Stimulated activated CD8-positive, alpha-beta memory T cell treated with anti-CD3 and anti-CD28 coated beads, Interleukin-4, amount 100 ng/mL, for 48 hours (primary cell): ENCODE measurements at regions not wholly inside any gene's neighbourhood (a gene's known extent, or its start where the extent isn't known, plus 50 kb on each side); places are given as distances from the start of the nearest gene placed in this dataset.

Experiments
- DNase-seq: peaks from one replicate; pipeline ENCODE4 v3.0.0-alpha.2; 2020

DNA sequence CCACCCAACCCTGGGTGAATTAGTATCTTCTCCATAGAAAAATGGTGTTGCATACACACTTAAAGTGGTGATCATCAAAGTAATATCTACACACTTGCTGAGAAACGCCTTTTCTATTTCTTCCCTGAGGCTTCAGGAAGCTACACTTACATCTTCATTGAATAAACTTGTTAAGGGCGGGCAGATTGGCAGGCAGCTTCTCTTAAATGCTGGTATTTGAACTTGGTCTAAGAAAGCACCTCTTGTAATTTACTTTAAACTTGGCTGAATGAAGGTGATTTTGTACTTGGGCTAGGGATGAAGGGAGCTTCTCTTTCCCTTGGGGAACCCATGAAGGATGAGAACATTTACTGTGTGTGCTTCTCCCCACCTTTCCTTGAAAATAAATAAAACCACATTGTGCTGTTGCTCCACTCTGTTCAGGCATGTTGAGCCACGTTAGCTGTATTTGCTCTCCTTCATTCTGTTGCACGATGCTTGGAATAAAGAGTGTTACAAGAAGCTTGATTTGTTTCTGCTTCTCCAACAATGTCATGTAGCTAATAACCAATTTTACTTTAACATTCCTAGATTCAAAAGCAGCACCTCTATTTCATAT, 430.1 kb downstream of the ANKRD50 start:
- no peak for DNase-seq

GRCh38 chr4:124288706-124289486, 423.6 kb downstream of the ANKRD50 start:
- DNase-seq: no peak

- no peak for DNase-seq
These were observed 421.9 kb downstream of the ANKRD50 start for GRCh38 chr4:124290678-124291077.

DNA sequence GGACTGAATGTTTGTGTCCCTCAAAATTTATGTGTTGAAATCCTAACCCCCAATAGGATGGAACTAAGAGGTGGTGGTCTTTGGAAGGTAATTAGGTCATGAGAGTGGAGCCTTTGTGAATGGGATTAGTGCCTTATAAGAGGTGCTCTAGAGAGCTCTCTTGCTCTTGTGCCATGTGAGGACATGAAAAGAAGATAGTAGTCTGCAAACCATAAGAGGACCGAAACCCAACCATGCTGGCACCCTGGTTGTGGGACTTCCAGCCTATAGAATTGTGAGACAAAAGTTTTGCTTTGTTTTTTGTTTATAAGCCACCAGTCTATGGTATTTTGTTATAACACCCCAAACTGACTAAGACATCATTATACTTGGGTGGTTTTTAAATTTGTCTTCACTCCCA, 417.1 kb downstream of the ANKRD50 start:
- no peak for DNase-seq

DNA sequence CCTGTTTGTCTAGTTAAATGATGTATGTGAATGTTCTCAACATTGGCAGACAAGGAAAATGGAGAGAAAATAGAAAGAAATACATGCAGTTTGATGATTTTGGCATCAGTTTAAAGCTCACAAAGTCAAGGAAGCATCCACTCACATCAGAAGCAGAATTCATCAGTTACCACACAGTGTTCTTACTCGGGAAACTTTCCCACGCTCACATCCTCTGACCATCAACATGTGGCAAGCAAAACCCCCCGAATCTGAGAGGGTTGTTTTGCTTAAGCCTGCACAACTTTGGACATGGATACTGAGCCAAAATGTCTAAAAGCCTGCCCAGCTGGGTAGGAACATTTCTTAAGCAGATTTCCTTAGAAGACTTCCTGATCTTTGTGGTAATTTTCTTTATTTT, 407.6 kb downstream of the ANKRD50 start:
- no peak for DNase-seq

DNA sequence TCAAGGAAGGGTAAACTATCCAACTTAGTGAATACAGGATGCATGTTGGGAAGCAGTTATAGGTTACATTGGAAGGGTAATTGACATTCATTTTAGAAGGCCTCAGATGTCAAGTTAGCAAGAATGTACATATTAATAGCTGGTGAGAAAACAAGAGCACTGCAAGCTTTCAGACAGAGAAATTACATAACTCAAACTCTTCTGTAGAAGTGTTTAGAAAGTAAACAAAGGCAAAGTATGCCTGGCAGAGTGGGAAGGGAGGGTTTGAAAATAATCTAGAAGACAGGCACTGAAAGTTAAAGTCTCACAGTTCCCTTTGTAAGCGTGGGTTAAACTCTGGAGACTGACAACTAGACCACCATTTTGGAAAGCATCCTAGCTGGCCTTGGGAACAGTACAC, 406.2 kb downstream of the ANKRD50 start:
- no peak for DNase-seq

- no peak for DNase-seq
These were observed 405.4 kb downstream of the ANKRD50 start for GRCh38 chr4:124307143-124307542.

GRCh38 chr4:124318292-124318691, 394.2 kb downstream of the ANKRD50 start:
- DNase-seq: no peak

DNA sequence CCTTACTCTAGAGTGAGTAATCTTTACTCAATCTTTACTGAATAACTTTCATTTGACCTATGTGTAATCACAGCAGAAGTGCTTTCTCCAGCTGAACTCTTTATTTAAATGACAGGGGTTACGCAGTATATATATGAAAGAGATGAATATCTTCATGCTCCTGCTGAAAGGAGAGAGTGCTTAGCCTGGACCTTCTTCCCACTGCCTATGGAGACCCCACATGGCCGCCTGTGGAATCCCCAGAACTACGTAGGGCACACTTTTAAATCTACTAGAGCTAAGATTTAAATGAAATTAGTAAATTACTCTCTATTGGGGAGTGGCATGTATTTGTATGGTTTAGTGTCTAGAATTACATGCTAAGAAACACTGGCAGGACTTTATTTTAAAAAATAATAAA, 391.2 kb downstream of the ANKRD50 start:
- DNase-seq: no peak

- DNase-seq: no peak
These were observed 390.1 kb downstream of the ANKRD50 start for GRCh38 chr4:124322234-124323065.

DNA sequence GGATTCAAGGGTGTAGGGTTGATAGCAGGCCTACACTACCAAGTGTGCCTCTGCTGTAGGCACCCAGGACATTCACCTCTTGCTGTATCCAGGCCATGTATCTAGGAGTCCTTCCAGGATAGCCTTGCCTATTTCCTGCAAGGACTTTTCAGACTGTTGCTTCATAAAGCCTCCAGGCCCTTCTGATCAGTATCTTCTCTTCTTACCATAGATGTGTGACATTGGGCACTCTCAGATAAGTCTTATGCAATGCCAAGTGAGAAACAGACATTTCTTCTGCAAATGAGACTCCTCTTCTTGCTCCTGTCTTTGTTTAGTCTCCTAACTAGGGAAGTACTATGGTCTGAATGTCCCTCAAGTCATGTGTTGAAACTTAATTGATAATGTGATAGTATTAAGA, 386.8 kb downstream of the ANKRD50 start:
- DNase-seq: no peak

GRCh38 chr4:124329134-124329533, 383.4 kb downstream of the ANKRD50 start:
- DNase-seq: no peak

- no peak for DNase-seq
These were observed 382.5 kb downstream of the ANKRD50 start for GRCh38 chr4:124330045-124330444.

DNA sequence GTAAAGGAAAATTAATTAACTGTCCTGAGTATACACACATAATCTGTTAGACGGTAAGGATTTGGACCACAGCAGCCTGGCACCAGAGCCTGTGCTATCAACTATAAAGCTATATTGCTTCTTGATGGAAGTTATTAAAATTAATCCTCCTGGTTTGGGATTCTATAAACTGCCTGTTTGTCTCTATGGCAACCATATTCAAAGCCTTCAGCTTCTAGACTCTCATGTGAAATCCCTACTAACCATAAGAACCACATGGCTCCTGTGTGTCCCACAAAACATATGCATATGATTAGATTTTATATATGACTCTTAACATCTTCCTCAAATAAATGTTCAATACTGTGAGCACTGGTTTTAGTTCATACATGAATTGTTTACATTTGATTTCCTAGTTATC, 380.8 kb downstream of the ANKRD50 start:
- DNase-seq: no peak

DNA sequence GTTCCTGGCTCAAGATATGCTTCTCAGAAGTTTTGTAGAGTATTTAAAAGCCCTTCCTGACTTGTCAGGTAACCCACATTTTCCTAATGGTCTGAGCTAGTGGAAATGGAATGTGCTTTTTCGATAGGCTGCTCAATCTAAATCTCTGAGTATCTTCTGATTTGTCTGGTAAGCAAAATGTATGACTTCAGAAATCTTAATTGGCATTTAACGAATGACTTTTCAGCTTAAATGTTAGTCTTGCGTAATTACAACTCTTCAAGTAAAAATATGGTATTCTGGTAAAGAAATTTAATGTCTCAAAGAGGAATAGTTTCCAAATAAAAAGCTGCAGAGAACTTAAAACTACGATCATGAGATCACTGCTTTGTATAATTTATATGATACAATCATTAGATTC, 379.1 kb downstream of the ANKRD50 start:
- no peak for DNase-seq

- DNase-seq: no peak
These were observed 378.4 kb downstream of the ANKRD50 start for GRCh38 chr4:124334119-124334518.

GRCh38 chr4:124337874-124338273, 374.7 kb downstream of the ANKRD50 start:
- DNase-seq: no peak

DNA sequence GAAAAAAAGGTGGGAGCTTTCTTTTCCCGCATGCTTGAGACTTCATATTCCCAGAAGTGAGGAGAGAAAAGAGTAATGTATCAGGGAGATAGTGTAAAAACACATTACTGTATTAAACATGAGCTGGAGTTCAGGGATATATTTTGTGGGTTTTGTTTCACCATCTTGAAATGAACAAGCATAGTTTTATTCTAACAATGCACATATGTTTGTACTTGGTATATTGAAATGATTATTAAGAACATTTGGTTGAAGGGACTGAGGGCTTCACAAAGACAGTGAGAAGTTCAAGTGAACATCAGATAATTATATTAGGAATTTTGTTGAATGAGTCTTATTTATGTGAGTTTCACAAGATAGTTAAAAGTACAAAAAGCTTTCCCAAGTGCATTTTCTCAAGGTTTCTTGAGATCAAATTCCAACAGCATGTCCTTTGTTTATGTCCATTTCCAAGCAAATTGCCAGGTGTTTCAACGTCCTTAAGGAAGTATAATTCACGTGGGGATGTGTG, 368.8 kb downstream of the ANKRD50 start:
- no peak for DNase-seq

DNA sequence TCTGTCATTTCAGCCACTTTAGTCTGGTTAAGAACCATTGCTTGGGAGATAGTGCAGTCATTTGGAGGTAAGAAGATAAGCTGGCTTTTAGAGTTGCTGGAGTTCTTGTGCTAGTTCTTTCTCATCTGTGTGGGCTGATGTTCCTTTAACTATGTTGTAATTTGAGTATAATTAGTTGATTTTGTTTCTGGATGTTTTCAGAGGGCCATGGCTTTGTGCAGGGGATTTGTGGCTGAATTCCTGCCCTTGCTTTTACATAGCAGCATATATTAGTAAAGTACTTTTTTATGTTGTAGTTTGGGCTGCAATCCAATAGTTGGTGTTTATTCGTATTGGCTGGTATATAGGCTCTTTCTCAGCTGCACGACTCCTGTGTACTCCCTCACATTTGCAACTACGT, 339.6 kb downstream of the ANKRD50 start:
- no peak for DNase-seq

DNA sequence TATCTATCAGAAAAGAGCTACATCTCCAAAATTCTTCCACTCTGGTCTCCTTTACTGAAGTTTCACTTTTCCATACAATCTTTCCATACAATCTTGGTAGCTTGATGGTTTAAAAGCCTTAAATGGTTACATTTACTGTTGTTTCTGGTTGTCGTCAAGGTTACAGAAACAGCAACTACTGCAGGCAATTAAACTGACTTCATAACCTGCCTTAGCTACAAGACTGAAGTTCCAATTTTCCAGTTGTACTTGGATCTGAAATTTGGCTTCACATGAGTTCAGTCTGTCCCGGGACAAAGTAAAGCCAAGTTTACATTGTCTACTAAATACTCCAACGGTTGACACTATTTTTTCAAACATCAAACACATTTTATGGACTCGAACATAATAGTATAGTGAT, 326.4 kb downstream of the ANKRD50 start:
- no peak for DNase-seq

- no peak for DNase-seq
These were observed 325.9 kb downstream of the ANKRD50 start for GRCh38 chr4:124386648-124387047.

DNA sequence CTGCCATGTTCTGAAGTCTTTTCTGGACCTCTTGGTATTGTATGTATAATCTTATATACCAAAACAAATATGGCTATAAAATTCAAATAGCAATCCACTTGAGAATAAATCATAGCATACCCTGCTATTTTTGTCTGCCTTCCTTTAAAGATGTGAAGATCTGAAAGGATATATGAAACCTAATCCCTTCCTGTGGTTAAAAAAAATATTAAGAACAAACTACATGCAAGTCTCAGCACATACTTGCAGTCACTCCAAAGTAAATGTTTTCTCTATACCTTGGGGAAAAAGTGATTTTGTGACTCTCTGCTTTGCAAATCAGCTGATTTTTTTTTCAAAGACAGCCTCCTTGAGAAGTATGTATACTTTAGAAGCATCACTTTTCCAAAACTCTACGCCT, 322.9 kb downstream of the ANKRD50 start:
- DNase-seq: no peak

DNA sequence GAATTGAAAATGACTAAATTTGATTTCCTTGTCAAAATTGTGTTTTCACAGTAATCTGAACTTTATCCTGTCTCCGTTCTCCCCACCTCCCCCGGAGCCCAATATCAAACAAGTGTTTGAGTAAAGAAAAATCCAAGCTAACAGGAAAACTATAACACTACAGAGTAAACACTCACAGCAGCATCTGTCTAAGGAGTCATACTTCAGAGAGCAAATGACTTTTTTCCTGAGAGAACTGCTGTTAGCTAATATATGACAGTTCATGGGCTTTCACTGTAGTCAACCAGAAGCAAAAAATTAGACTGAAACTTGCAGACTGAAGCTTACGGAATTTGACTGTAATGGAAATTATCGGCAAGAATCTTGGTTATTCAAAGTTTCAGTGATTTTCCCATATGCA, 321.7 kb downstream of the ANKRD50 start:
- DNase-seq: no peak

DNA sequence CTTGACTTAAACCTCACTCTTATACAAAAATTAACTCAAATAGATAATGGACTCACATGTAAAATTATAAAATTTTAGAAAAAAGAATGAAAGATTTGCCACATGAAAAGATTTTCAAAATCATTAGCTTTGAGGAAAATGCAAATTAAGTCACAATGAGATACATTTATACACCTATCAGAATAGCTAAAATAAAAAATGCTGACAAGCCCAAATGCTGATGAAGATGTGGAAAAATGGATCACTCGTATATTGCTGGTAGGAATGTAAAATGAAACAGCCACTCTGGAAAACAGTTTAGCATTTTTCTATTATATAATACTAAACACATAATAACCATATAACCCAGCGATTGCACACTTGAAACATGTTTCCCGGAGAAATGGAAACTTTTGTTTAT, 316.2 kb downstream of the ANKRD50 start:
- no peak for DNase-seq
